ENCODE measurements at regions not wholly inside any gene's neighbourhood (a gene's known extent, or its start where the extent isn't known, plus 50 kb on each side); places are given as distances from the start of the nearest gene placed in this dataset.

- no peak overlapping the region for H3K4me3 ChIP-seq (ENCODE audit: low read depth, low read length)
- TF ChIP-seq, protein P1, sequence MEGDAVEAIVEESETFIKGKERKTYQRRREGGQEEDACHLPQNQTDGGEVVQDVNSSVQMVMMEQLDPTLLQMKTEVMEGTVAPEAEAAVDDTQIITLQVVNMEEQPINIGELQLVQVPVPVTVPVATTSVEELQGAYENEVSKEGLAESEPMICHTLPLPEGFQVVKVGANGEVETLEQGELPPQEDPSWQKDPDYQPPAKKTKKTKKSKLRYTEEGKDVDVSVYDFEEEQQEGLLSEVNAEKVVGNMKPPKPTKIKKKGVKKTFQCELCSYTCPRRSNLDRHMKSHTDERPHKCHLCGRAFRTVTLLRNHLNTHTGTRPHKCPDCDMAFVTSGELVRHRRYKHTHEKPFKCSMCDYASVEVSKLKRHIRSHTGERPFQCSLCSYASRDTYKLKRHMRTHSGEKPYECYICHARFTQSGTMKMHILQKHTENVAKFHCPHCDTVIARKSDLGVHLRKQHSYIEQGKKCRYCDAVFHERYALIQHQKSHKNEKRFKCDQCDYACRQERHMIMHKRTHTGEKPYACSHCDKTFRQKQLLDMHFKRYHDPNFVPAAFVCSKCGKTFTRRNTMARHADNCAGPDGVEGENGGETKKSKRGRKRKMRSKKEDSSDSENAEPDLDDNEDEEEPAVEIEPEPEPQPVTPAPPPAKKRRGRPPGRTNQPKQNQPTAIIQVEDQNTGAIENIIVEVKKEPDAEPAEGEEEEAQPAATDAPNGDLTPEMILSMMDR (IDR thresholded peaks at IDR 0.05; ENCODE audit: low read depth, low read length), result no peak
Observed at GRCh38 chr4:38603652-38604051, 60.3 kb upstream of the KLF3 start.

DNA sequence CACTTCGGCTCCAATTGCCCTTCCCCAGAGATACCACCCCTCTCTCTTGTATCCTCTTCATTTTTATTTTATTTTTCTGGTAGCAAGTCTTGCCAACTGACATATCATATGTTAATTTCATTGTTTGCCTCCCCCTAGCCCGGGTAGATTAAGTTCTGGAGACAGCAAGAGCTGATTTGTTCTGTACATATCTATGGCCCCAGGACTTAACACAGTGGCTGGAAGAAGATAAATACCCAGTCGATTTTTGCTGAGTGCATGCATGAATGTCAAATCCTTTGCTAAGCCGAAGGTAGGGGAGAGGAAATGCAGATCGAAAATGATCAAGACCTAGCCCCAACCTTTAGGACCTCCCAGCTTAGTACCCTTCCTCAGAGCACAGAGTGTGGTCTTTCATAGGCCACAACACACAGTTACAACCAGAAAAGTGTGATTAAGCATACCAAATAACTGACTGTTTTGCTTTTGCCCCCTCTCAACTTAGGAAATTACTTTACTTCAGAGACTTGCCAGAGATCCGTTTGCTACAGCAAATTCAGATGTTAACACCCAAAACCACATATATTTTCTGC is 58.7 kb upstream of the KLF3 start:
- TF ChIP-seq, protein P1 (IDR thresholded peaks at IDR 0.05; ENCODE audit: low read depth, low read length), result no peak

GRCh38 chr4:38605753-38606586 is 58.0 kb upstream of the KLF3 start:
- TF ChIP-seq, protein P1 (IDR thresholded peaks at IDR 0.05; ENCODE audit: low read depth, low read length), result no peak
- H3K4me3 ChIP-seq (ENCODE audit: low read depth, low read length), result no peak overlapping the region

More for the DNA sequence above, 58.7 kb upstream of the KLF3 start:
- H3K4me3 ChIP-seq (ENCODE audit: low read depth, low read length), result no peak overlapping the region

DNA sequence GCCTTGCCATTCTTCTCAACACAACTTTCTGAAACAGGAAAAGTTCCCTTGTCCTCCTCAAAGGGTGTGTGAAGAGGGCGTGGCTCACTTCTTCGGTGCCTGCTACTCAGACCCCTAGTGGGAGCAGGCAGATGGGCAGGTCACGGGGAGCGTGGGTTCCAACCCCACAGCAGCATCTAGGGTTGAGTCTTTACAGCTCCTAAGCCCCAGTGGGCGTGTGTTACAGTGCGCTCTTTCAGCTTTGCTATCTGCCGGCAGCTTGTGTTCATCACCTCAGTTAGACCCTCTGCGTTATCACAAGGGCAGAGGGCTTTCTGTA is 57.5 kb upstream of the KLF3 start:
- TF ChIP-seq, protein P1 (IDR thresholded peaks at IDR 0.05; ENCODE audit: low read depth, low read length), result no peak
- H3K4me3 ChIP-seq (ENCODE audit: low read depth, low read length), result no peak overlapping the region

- H3K4me3 ChIP-seq (ENCODE audit: low read depth, low read length), result no peak overlapping the region
- TF ChIP-seq, protein P1 (IDR thresholded peaks at IDR 0.05; ENCODE audit: low read depth, low read length), result no peak
Observed at GRCh38 chr4:38609614-38610013, 54.4 kb upstream of the KLF3 start.

- TF ChIP-seq, protein P1 (IDR thresholded peaks at IDR 0.05; ENCODE audit: low read depth, low read length), result no peak
- no peak overlapping the region for H3K4me3 ChIP-seq (ENCODE audit: low read depth, low read length)
Observed at GRCh38 chr4:38610521-38610920, 53.5 kb upstream of the KLF3 start.

GRCh38 chr4:38610966-38611431 is 53.0 kb upstream of the KLF3 start:
- TF ChIP-seq, protein P1 (IDR thresholded peaks at IDR 0.05; ENCODE audit: low read depth, low read length), result no peak
- 0 out of 2 replicates have a peak overlapping the region, but pooled peaks have one; percentile 14 for H3K4me3 ChIP-seq (ENCODE audit: low read depth, low read length)

Data from WI38 (cell line).